Stomach (tissue), 4 donors: ENCODE measurements at regions not wholly inside any gene's neighbourhood (a gene's known extent, or its start where the extent isn't known, plus 50 kb on each side); places are given as distances from the start of the nearest gene placed in this dataset.

ENCODE experiments used
- CTCF ChIP-seq, 7 experiments: fragments of 450-650 bp in 4 of 7; fragments of 200-600 bp in 3 of 7; sonication (generic) in 3 of 7; IDR thresholded peaks; one replicate each; pipeline ENCODE4 v1.5.1; 2016 to 2019; ENCODE audit warnings: antibody characterized with exemption in 7 of 7, control low read depth in 2 of 7, mild to moderate bottlenecking in 1 of 7
- EP300 ChIP-seq: sonication (generic); formaldehyde crosslinking; IDR thresholded peaks from one replicate; pipeline ENCODE4 v1.6.1; 2017; ENCODE audit warnings: antibody characterized with exemption
- POLR2A ChIP-seq, 4 donors: fragments of 450-650 bp; IDR thresholded peaks; one replicate each; pipeline ENCODE4 v1.6.1; 2016; ENCODE audit warnings: antibody characterized with exemption in 4 of 4, control low read depth in 2 of 4, mild to moderate bottlenecking in 1 of 4, moderate library complexity in 1 of 4
- POLR2AphosphoS5 ChIP-seq, 3 donors: sonication (generic); formaldehyde crosslinking; IDR thresholded peaks; one replicate each; pipeline ENCODE4 v1.6.1; 2016; ENCODE audit warnings: antibody characterized with exemption in 3 of 3

GRCh38 chr2:145801210-145801609, 1281.3 kb upstream of the ZEB2 start:
- TF ChIP-seq CTCF (IDR thresholded peaks at IDR 0.05): no peak
- TF ChIP-seq POLR2A (IDR thresholded peaks at IDR 0.05): no peak
- no peak for TF ChIP-seq POLR2AphosphoS5 (IDR thresholded peaks at IDR 0.05)
- TF ChIP-seq EP300: no peak
